K562 (cell line): ENCODE measurements at regions not wholly inside any gene's neighbourhood (a gene's known extent, or its start where the extent isn't known, plus 50 kb on each side); places are given as distances from the start of the nearest gene placed in this dataset.

Source experiments
- ATAC-seq: fragments of 200-7000 bp; cut with Tn5 transposase; 3 replicates; pipeline ENCODE4 v1.9.1; 2020; ENCODE audit warnings: moderate library complexity
- BruUV-seq: library from RNA; stranded (reverse); fragments of 400-500 nt; replicated peaks from 2 replicates; lab custom pipeline; 2021; lab: Mats Ljungman, UMichigan
- CTCF ChIA-PET: fragments of 300-600 bp; formaldehyde crosslinking; extraction: SDS; loops from one replicate; lab custom pipeline; 2021; ENCODE audit warnings: low intra/inter-chr PET ratio; lab: Yijun Ruan, JAX
- POLR2A ChIA-PET: fragments of 300-600, 350-650 bp; sonication (Branson Sonifier 250); formaldehyde crosslinking; extraction: SDS; loops from one replicate; lab custom pipeline; 2021; ENCODE audit warnings: antibody characterized with exemption, inconsistent platforms; lab: Yijun Ruan, JAX
- DNase-seq, 4 experiments: peaks; one replicate each; pipeline versions ENCODE4 v3.0.0 to v3.0.0-alpha.2; 2011 to 2018; ENCODE audit warnings: low spot score in 3 of 4, mixed read lengths in 3 of 4; ENCODE audit errors: extremely low read depth in 1 of 4
- FAIRE-seq: peaks from 2 replicates; lab custom pipeline; 2011; peaks lifted over from hg19 to GRCh38; lab: Jason Lieb, UNC
- H2AFZ ChIP-seq: 2 replicates; pipeline ENCODE4 v1.6.0; 2011; ENCODE audit warnings: low read depth, low read length, control low read depth, inconsistent platforms
- H3K27ac ChIP-seq: fragments of 200-600 bp; 3 replicates; pipeline ENCODE4 v1.8.0; 2011; ENCODE audit warnings: low read depth, mild to moderate bottlenecking, control low read depth, inconsistent platforms, low read length, moderate library complexity, mixed read lengths; ENCODE audit errors: extremely low read depth
- H3K27me3 ChIP-seq, 2 experiments: fragments of 300-600 bp in 1 of 2; 2 replicates in 1 of 2; 3 replicates in 1 of 2; pipeline versions ENCODE4 v1.6.0 to v1.8.0; 2011; ENCODE audit warnings: inconsistent platforms in 2 of 2, low read length in 2 of 2, mild to moderate bottlenecking in 1 of 2, mixed read lengths in 1 of 2, moderate library complexity in 1 of 2; ENCODE audit not compliant: control insufficient read depth in 2 of 2, insufficient read depth in 2 of 2
- H3K36me3 ChIP-seq: fragments of 300-600 bp; 3 replicates; pipeline ENCODE4 v1.8.0; 2011; ENCODE audit warnings: mild to moderate bottlenecking, low read length, inconsistent platforms; ENCODE audit not compliant: control insufficient read depth, insufficient read depth
- H3K4me1 ChIP-seq, 2 experiments: fragments of 200-600 bp in 1 of 2; replicated peaks in 1 of 2; 2 replicates in 1 of 2; 3 replicates in 1 of 2; pipeline versions ENCODE4 v1.5.1 to v1.8.0; 2011; ENCODE audit warnings: inconsistent platforms in 2 of 2, low read length in 2 of 2, mild to moderate bottlenecking in 1 of 2, mixed read lengths in 1 of 2, moderate library complexity in 1 of 2; ENCODE audit not compliant: control insufficient read depth in 2 of 2, insufficient read depth in 2 of 2
- H3K4me2 ChIP-seq: 2 replicates; pipeline ENCODE4 v1.6.1; 2011; ENCODE audit warnings: low read length, control low read depth, inconsistent platforms, mixed read lengths; ENCODE audit not compliant: insufficient read depth
- H3K4me3 ChIP-seq: fragments of 200-600 bp; sonication (generic), shearing (Covaris generic); 2 replicates; pipeline ENCODE4 v1.5.1; 2016; ENCODE audit warnings: control low read depth, inconsistent platforms
- H3K79me2 ChIP-seq: fragments of 200-600 bp; 3 replicates; pipeline ENCODE4 v1.8.0; 2011; ENCODE audit warnings: low read length, inconsistent platforms; ENCODE audit not compliant: control insufficient read depth, insufficient read depth
- H3K9ac ChIP-seq, 2 experiments: 2 replicates each; pipeline versions ENCODE4 v1.6.0 to v1.6.1; 2011; ENCODE audit warnings: low read depth in 2 of 2, low read length in 2 of 2, control low read depth in 1 of 2, inconsistent platforms in 1 of 2, mild to moderate bottlenecking in 1 of 2, mixed read lengths in 1 of 2; ENCODE audit not compliant: insufficient read depth in 1 of 2
- H3K9me1 ChIP-seq: one replicate; pipeline ENCODE4 v1.6.0; 2011; ENCODE audit warnings: inconsistent platforms, mild to moderate bottlenecking, low read length, moderate library complexity; ENCODE audit not compliant: control insufficient read depth, insufficient read depth
- H3K9me3 ChIP-seq: replicated peaks from 2 replicates; pipeline ENCODE4 v1.5.1; 2011; ENCODE audit warnings: low read depth, low read length, inconsistent platforms; ENCODE audit not compliant: control insufficient read depth, insufficient read depth
- H4K20me1 ChIP-seq: replicated peaks from 2 replicates; pipeline ENCODE4 v1.6.1; 2011; ENCODE audit warnings: low read length, inconsistent platforms, mixed read lengths; ENCODE audit not compliant: control insufficient read depth, insufficient read depth
- ARID2 ChIP-seq: fragments of 450-650 bp; IDR thresholded peaks from 2 replicates; pipeline ENCODE4 v1.6.1; 2017; ENCODE audit warnings: antibody characterized with exemption, mild to moderate bottlenecking
- DIDO1 ChIP-seq: fragments of 450-650 bp; IDR thresholded peaks from 2 replicates; pipeline ENCODE4 v1.6.1; 2016; ENCODE audit warnings: low read depth, missing biosample characterization, missing genetic modification characterization
- DMBX1 ChIP-seq: fragments of 250-450 bp; sonication (Bioruptor Pico); IDR thresholded peaks from 2 replicates; pipeline ENCODE4 v1.8.0; 2022; ENCODE audit warnings: inconsistent platforms, mild to moderate bottlenecking, moderate library complexity, borderline replicate concordance
- ELK3 ChIP-seq: fragments of 450-650 bp; formaldehyde crosslinking; IDR thresholded peaks from 2 replicates; pipeline ENCODE4 v1.4.0; 2020; ENCODE audit warnings: mild to moderate bottlenecking
- GATAD2B ChIP-seq: fragments of 450-650 bp; IDR thresholded peaks from 2 replicates; pipeline ENCODE4 v1.6.1; 2017; ENCODE audit warnings: mild to moderate bottlenecking, borderline replicate concordance
- MXI1 ChIP-seq: IDR thresholded peaks from 2 replicates; pipeline ENCODE4 v1.6.1; 2011; ENCODE audit warnings: low read depth, mild to moderate bottlenecking, improper control_type of control experiment, low read length
- NELFE ChIP-seq: IDR thresholded peaks from 2 replicates; pipeline ENCODE4 v1.6.1; 2011; ENCODE audit warnings: mild to moderate bottlenecking; ENCODE audit not compliant: insufficient read depth, insufficient read length
- NKRF ChIP-seq: fragments of 450-650 bp; IDR thresholded peaks from 2 replicates; pipeline ENCODE4 v1.6.1; 2016; ENCODE audit warnings: borderline replicate concordance
- NR4A1 ChIP-seq, 2 experiments: fragments of 250-450 bp in 1 of 2; fragments of 450-650 bp in 1 of 2; sonication (Bioruptor Pico) in 1 of 2; IDR thresholded peaks; 2 replicates each; pipeline versions ENCODE4 v1.4.0 to v1.6.1; 2016 to 2020; ENCODE audit warnings: mild to moderate bottlenecking in 2 of 2, missing compliant biosample characterization in 1 of 2, missing genetic modification characterization in 1 of 2, moderate library complexity in 1 of 2
- PATZ1 ChIP-seq: fragments of 250-450 bp; sonication (Bioruptor Pico); IDR thresholded peaks from 2 replicates; pipeline ENCODE4 v1.5.0; 2020; ENCODE audit warnings: mild to moderate bottlenecking, borderline replicate concordance
- TCF7L2 ChIP-seq: fragments of 150-350 bp; IDR thresholded peaks from 2 replicates; pipeline ENCODE4 v1.6.1; 2016; ENCODE audit warnings: low read depth, mild to moderate bottlenecking, low read length, moderate library complexity
- TEAD2 ChIP-seq: fragments of 450-650 bp; IDR thresholded peaks from 2 replicates; pipeline ENCODE4 v1.6.1; 2016; ENCODE audit warnings: missing genetic modification characterization, control low read depth, missing compliant biosample characterization
- ZKSCAN3 ChIP-seq: fragments of 250-450 bp; sonication (Bioruptor Pico); IDR thresholded peaks from 2 replicates; pipeline ENCODE4 v1.4.0; 2020
- ZNF121 ChIP-seq: sonication (generic); formaldehyde crosslinking; conservative IDR thresholded peaks from 2 replicates; pipeline ENCODE4 v1.8.0; 2022; ENCODE audit warnings: missing genetic modification reagents
- ZNF263 ChIP-seq: sonication (generic); formaldehyde crosslinking; IDR thresholded peaks from 2 replicates; pipeline ENCODE4 v1.8.0; 2022; ENCODE audit warnings: mild to moderate bottlenecking, missing genetic modification reagents, borderline replicate concordance
- ZNF507 ChIP-seq: conservative IDR thresholded peaks from 2 replicates; pipeline ENCODE4 v1.6.1; 2017; ENCODE audit warnings: missing genetic modification characterization, missing compliant biosample characterization
- ZNF699 ChIP-seq: fragments of 250-450 bp; sonication (Bioruptor Pico); IDR thresholded peaks from 2 replicates; pipeline ENCODE4 v1.8.0; 2021; ENCODE audit warnings: mild to moderate bottlenecking, moderate library complexity; ENCODE audit not compliant: insufficient replicate concordance
- WGBS: fragments of 100-300 bp; shearing (Covaris generic); methylation state at CpG from one replicate; pipeline ENCODE4 v1.1.6; 2016; ENCODE audit warnings: low coverage, mixed read lengths; ENCODE audit not compliant: insufficient coverage; ENCODE audit errors: missing lambda C conversion rate; 5-methylcytosine and 5-hydroxymethylcytosine counted together
- in situ Hi-C: fragments of 300-500 bp; cut with MboI; formaldehyde crosslinking; loops from 4 replicates; pipeline ENCODE4 v1.15.0; 2018; ENCODE audit warnings: inconsistent platforms, mixed read lengths
- intact Hi-C: fragments of 100-400 bp; cut with micrococcal nuclease; formaldehyde crosslinking; loops from 2 replicates; pipeline ENCODE4 v1.14.2; 2022
- TF ChIP-seq, protein P1 (sequence below): fragments of 250-450 bp; sonication (Bioruptor Pico); IDR thresholded peaks from 2 replicates; pipeline ENCODE4 v1.4.0; 2020; ENCODE audit warnings: borderline replicate concordance

- BruUV-seq: no TSS peak
- TF ChIP-seq NKRF (no peak), ZNF507 (tag) (no peak), ARID2 (no peak), MXI1 (no peak), NELFE (no peak), PATZ1 (no peak), ZNF263 (no peak), ZKSCAN3 (CRISPR knock-in tag) (no peak), NR4A1 (CRISPR knock-in tag; IDR thresholded peaks at IDR 0.05) (no peak), NR4A1 (tag; IDR thresholded peaks at IDR 0.05) (no peak), ZNF121 (CRISPR knock-in tag) (no peak), DMBX1 (CRISPR knock-in tag) (no peak), TEAD2 (tag) (no peak), ZNF699 (CRISPR knock-in tag) (no peak), GATAD2B (no peak), ELK3 (no peak), DIDO1 (tag) (no peak), TCF7L2 (no peak)
- TF ChIP-seq, protein P1, sequence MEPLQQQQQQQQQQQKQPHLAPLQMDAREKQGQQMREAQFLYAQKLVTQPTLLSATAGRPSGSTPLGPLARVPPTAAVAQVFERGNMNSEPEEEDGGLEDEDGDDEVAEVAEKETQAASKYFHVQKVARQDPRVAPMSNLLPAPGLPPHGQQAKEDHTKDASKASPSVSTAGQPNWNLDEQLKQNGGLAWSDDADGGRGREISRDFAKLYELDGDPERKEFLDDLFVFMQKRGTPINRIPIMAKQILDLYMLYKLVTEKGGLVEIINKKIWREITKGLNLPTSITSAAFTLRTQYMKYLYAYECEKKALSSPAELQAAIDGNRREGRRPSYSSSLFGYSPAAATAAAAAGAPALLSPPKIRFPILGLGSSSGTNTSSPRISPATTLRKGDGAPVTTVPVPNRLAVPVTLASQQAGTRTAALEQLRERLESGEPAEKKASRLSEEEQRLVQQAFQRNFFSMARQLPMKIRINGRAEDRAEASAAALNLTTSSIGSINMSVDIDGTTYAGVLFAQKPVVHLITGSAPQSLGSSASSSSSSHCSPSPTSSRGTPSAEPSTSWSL (CRISPR knock-in tag): no peak
- TF ChIP-seq, all 486 proteins: peak for 0
- FAIRE-seq: no peak
- no peaks in the 10 kb centered on the region for H3K79me2 ChIP-seq
- H3K27me3 ChIP-seq: no peaks in the 10 kb centered on the region
- ChIA-PET POLR2A (no interaction called here), CTCF (no interaction called here)
- DNase-seq: peak in 1 of 4 experiments; percentile 3
- no peak overlapping the region for H3K4me2 ChIP-seq
- H3K4me3 ChIP-seq: no peak overlapping the region
- no peaks in the 10 kb centered on the region for H3K9me1 ChIP-seq
- H3K9me3 ChIP-seq: peaks cover 2% of the 10 kb centered on the region; the same call in 1 of the 2 replicates
- ATAC-seq: no peak
- H3K9ac ChIP-seq: no peak overlapping the region
- no peaks in the 10 kb centered on the region for H3K4me1 ChIP-seq
- WGBS: 0% methylated on average over 3 of the region's 3 CpGs
- in situ Hi-C loops (no loop called here), intact Hi-C loops (no loop called here)
- H3K36me3 ChIP-seq: no peaks in the 10 kb centered on the region
- H4K20me1 ChIP-seq: no peaks in the 10 kb centered on the region
- no peak overlapping the region for H2AFZ ChIP-seq
- H3K27ac ChIP-seq: no peak overlapping the region
These were observed 930.8 kb downstream of the BCL11B start for GRCh38 chr14:98341211-98341610.
